ENCODE measurements at regions not wholly inside any gene's neighbourhood (a gene's known extent, or its start where the extent isn't known, plus 50 kb on each side); places are given as distances from the start of the nearest gene placed in this dataset.

DNA sequence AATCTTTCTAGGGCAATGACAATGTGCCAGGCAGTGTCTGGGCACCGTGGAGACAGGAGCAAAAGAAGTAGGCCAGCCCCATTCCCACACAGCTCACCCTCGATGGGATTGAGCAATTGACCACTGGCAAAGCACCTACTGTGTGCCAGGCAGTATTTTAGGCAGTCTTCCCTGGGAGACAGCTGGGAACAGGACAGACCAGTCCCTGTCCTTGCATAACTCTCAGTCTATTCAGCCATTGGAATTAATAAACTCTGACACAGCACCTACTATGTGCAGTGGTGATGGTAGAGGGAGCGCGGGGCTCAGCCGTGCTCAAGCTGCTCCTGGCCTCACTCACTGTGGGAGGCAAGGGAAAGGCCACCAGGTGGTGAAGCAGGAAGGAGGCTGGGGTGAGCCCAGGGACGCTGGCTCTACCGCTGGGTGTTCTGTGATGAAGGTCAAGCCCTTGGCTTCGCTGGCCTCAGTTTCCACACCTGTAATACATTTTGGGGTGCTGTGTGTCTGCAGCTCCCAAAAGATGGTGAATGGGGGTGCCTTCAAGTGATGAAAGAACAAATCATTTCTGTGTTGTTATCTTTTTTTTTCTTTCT is 122.3 kb upstream of the PMEPA1 start:
- H3K27me3 ChIP-seq (replicated peaks in 1 of 7), result peaks cover 0 to 6% (median 0%) of the 10 kb centered on the region in 7 donors
- DNase-seq, result no peak
- H3K9me3 ChIP-seq, result no peaks in the 10 kb centered on the region
- 72 to 84% (median 77%) methylated on average over 8 of the region's 8 CpGs for WGBS, 5 donors
- H3K4me3 ChIP-seq, result no peak overlapping the region
- no peak overlapping the region for H3K27ac ChIP-seq
- intact Hi-C loops (cut with DNase I; ENCODE audit: low total_unique reads), result no loop called here
- H3K4me1 ChIP-seq, result no peaks in the 10 kb centered on the region
- H3K36me3 ChIP-seq, result no peaks in the 10 kb centered on the region
- no peak for TF ChIP-seq POLR2AphosphoS5 (IDR thresholded peaks at IDR 0.05)
- TF ChIP-seq CTCF (IDR thresholded peaks at IDR 0.05 in 8 of 11, conservative IDR thresholded peaks at IDR 0.05 in 3 of 11), result no peak
- TF ChIP-seq POLR2A (IDR thresholded peaks at IDR 0.05), result no peak

DNA sequence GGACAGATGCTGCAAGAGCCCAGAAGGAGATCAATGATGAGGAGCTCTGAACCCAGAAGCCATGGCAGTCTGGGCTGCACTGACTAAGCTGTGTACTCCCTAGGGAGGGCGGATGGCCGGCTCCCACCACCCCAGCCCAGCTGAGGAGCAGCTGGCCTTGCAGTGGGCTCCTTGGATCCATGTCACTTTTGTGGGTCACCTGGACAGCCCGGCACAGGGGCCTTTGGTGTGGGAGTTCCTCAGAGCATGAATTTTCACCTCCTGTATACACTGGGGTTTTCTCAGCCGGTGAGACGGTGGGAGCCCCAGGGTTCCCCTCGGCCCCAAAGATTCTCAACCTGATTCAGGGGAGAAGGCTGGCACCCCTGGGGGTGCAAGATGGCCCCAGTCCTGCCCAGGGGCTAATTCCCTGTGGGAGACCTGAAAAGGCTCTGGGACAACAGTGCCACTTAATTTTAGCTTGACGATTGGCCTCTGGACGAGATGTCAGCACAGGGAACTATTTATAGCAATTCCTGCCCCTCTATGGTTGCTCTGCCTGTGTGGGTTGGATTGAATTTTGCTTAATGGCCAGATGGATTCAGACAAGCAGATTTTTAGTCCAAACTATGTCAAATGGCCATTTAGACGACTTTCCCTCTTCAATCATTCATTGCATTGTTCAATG is 121.6 kb upstream of the PMEPA1 start:
- TF ChIP-seq POLR2A (IDR thresholded peaks at IDR 0.05) (no peak), POLR2AphosphoS5 (IDR thresholded peaks at IDR 0.05) (no peak), CTCF (IDR thresholded peaks at IDR 0.05 in 8 of 11, conservative IDR thresholded peaks at IDR 0.05 in 3 of 11) (no peak)
- Histone ChIP-seq H3K27me3 (replicated peaks in 1 of 7) (peaks cover 0 to 6% (median 0%) of the 10 kb centered on the region in 7 donors), H3K4me3 (no peak overlapping the region), H3K27ac (no peak overlapping the region), H3K36me3 (no peaks in the 10 kb centered on the region), H3K4me1 (no peaks in the 10 kb centered on the region), H3K9me3 (no peaks in the 10 kb centered on the region)
- WGBS, 5 donors, result 81 to 88% (median 85%) methylated on average over 7 to 9 of the region's 9 CpGs
- intact Hi-C loops (cut with DNase I; ENCODE audit: low total_unique reads), result no loop called here
- DNase-seq, result no peak

GRCh38 chr20:57830515-57830895 is 120.7 kb upstream of the PMEPA1 start:
- Histone ChIP-seq H3K4me1 (no peaks in the 10 kb centered on the region), H3K4me3 (no peak overlapping the region), H3K36me3 (no peaks in the 10 kb centered on the region), H3K9me3 (no peaks in the 10 kb centered on the region), H3K27ac (no peak overlapping the region), H3K27me3 (replicated peaks in 1 of 7) (peaks cover 0 to 6% (median 0%) of the 10 kb centered on the region in 7 donors)
- WGBS, 5 donors, result 88 to 93% (median 89%) methylated on average over 12 of the region's 12 CpGs
- intact Hi-C loops (cut with DNase I; ENCODE audit: low total_unique reads), result no loop called here
- no peak for DNase-seq
- TF ChIP-seq POLR2A (IDR thresholded peaks at IDR 0.05) (no peak), POLR2AphosphoS5 (IDR thresholded peaks at IDR 0.05) (no peak), CTCF (IDR thresholded peaks at IDR 0.05 in 8 of 11, conservative IDR thresholded peaks at IDR 0.05 in 3 of 11) (no peak)

- H3K27ac ChIP-seq, result no peak overlapping the region
- H3K9me3 ChIP-seq, result no peaks in the 10 kb centered on the region
- no peaks in the 10 kb centered on the region for H3K4me1 ChIP-seq
- no peak for DNase-seq
- peaks cover 0 to 6% (median 0%) of the 10 kb centered on the region in 7 donors for H3K27me3 ChIP-seq (replicated peaks in 1 of 7)
- no peak overlapping the region for H3K4me3 ChIP-seq
- no peaks in the 10 kb centered on the region for H3K36me3 ChIP-seq
- TF ChIP-seq POLR2AphosphoS5 (IDR thresholded peaks at IDR 0.05) (no peak), POLR2A (IDR thresholded peaks at IDR 0.05) (no peak), CTCF (IDR thresholded peaks at IDR 0.05 in 8 of 11, conservative IDR thresholded peaks at IDR 0.05 in 3 of 11) (no peak)
- intact Hi-C loops (cut with DNase I; ENCODE audit: low total_unique reads), result no loop called here
- 76 to 89% (median 85%) methylated on average over 5 to 9 of the region's 9 CpGs for WGBS, 5 donors
These were observed 120.1 kb upstream of the PMEPA1 start for GRCh38 chr20:57829805-57830514.
